Kidney (tissue), 13 donors: ENCODE measurements at regions not wholly inside any gene's neighbourhood (a gene's known extent, or its start where the extent isn't known, plus 50 kb on each side); places are given as distances from the start of the nearest gene placed in this dataset.

Source experiments
- DNase-seq, 5 donors: peaks; one replicate each; pipeline ENCODE4 v3.0.0-alpha.2; 2013 to 2020
- FAIRE-seq: peaks from 2 replicates; lab custom pipeline; 2012; peaks lifted over from hg19 to GRCh38; lab: Jason Lieb, UNC
- H3K27ac ChIP-seq, 2 donors: one replicate each; pipeline ENCODE4 v1.7.0; 2013; ENCODE audit warnings: low read depth in 2 of 2, low read length in 2 of 2, inconsistent platforms in 1 of 2
- H3K27me3 ChIP-seq: one replicate; pipeline ENCODE4 v1.7.1; 2013; ENCODE audit warnings: low read length, inconsistent platforms; ENCODE audit not compliant: control insufficient read depth, insufficient read depth
- H3K36me3 ChIP-seq, 3 donors: one replicate each; pipeline versions ENCODE4 v1.7.0 to v1.7.1; 2013; ENCODE audit warnings: low read length in 3 of 3, control low read depth in 1 of 3, inconsistent platforms in 1 of 3; ENCODE audit not compliant: insufficient read depth in 3 of 3, control insufficient read depth in 2 of 3
- H3K4me1 ChIP-seq, 3 donors: one replicate each; pipeline versions ENCODE4 v1.7.0 to v1.7.1; 2013; ENCODE audit warnings: low read length in 3 of 3, inconsistent platforms in 1 of 3, low read depth in 1 of 3; ENCODE audit not compliant: control insufficient read depth in 2 of 3, insufficient read depth in 2 of 3
- H3K4me3 ChIP-seq, 3 donors: one replicate each; pipeline versions ENCODE4 v1.7.0 to v1.8.1; 2013; ENCODE audit warnings: low read length in 3 of 3, control low read depth in 1 of 3, inconsistent platforms in 1 of 3
- H3K9ac ChIP-seq, 3 donors: one replicate each; pipeline versions ENCODE4 v1.7.0 to v1.7.1; 2013; ENCODE audit warnings: low read length in 3 of 3, control low read depth in 1 of 3, inconsistent platforms in 1 of 3
- H3K9me3 ChIP-seq, 3 donors: one replicate each; pipeline versions ENCODE4 v1.7.0 to v1.7.1; 2013; ENCODE audit warnings: low read length in 3 of 3, control low read depth in 1 of 3, inconsistent platforms in 1 of 3; ENCODE audit not compliant: control insufficient read depth in 2 of 3, insufficient read depth in 1 of 3
- intact Hi-C: fragments of 100-400 bp; cut with DNase I; formaldehyde crosslinking; loops from one replicate; pipeline ENCODE4 v1.11.1; 2022
- TF ChIP-seq, protein P1 (sequence below): IDR thresholded peaks from 3 replicates; pipeline ENCODE4 v1.5.1; 2012; ENCODE audit warnings: mild to moderate bottlenecking, moderate library complexity, borderline replicate concordance; ENCODE audit not compliant: insufficient read depth; ENCODE audit errors: extremely low read depth
- donor health status: control.
- donor health status: control.
- donor health status: control.
- donor health status: control.
- donor health status: control.
- donor health status: DM: yes; HTN: yes; CAD: no.
- donor health status: Normal renal cell carcinoma (clear cell type).

- no peaks in the 10 kb centered on the region for H3K36me3 ChIP-seq
- no peak for DNase-seq
- no peaks in the 10 kb centered on the region for H3K4me1 ChIP-seq
- no peak for FAIRE-seq
- H3K27me3 ChIP-seq = no peaks in the 10 kb centered on the region
- no peaks in the 10 kb centered on the region for H3K9me3 ChIP-seq
- H3K9ac ChIP-seq = no peak overlapping the region
- intact Hi-C loops = no loop called here
- H3K27ac ChIP-seq = no peak overlapping the region
- no peak overlapping the region for H3K4me3 ChIP-seq
- TF ChIP-seq, protein P1, sequence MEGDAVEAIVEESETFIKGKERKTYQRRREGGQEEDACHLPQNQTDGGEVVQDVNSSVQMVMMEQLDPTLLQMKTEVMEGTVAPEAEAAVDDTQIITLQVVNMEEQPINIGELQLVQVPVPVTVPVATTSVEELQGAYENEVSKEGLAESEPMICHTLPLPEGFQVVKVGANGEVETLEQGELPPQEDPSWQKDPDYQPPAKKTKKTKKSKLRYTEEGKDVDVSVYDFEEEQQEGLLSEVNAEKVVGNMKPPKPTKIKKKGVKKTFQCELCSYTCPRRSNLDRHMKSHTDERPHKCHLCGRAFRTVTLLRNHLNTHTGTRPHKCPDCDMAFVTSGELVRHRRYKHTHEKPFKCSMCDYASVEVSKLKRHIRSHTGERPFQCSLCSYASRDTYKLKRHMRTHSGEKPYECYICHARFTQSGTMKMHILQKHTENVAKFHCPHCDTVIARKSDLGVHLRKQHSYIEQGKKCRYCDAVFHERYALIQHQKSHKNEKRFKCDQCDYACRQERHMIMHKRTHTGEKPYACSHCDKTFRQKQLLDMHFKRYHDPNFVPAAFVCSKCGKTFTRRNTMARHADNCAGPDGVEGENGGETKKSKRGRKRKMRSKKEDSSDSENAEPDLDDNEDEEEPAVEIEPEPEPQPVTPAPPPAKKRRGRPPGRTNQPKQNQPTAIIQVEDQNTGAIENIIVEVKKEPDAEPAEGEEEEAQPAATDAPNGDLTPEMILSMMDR = no peak
Measured at GRCh38 chr12:42673535-42673934, 84.0 kb upstream of the PRICKLE1 start.

- no peak for FAIRE-seq
- intact Hi-C loops = no loop called here
Measured at GRCh38 chr12:42670719-42671118, 81.2 kb upstream of the PRICKLE1 start.

DNA sequence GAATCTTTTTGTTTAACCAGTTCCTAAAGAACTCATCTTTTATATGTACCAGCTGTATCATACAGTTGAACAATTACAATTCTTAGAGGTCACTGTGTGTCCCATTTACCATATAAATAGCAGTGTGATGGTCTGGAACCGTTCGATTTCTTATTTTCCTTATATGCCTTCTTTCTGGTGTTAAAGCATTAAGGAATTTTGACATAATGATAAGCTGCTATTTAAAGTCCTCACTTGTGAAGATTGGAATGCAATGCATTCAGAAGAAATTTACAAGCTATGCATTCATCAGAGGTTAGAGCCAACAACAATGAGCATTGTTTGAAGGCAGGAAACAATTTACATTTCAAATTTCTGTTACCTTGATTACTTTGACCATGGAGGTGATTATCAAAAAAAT lies 80.0 kb upstream of the PRICKLE1 start:
- Histone ChIP-seq H3K27me3 (no peaks in the 10 kb centered on the region), H3K36me3 (no peaks in the 10 kb centered on the region), H3K9ac (no peak overlapping the region), H3K4me1 (no peaks in the 10 kb centered on the region), H3K4me3 (no peak overlapping the region), H3K27ac (no peak overlapping the region), H3K9me3 (no peaks in the 10 kb centered on the region)
- DNase-seq (peak in 1 of 5 donors; percentile 22), FAIRE-seq (no peak)
- TF ChIP-seq, protein P1 = no peak
- intact Hi-C loops = no loop called here

More at GRCh38 chr12:42670719-42671118, 81.2 kb upstream of the PRICKLE1 start:
- H3K9me3 ChIP-seq = no peaks in the 10 kb centered on the region
- TF ChIP-seq, protein P1 = no peak
- H3K27ac ChIP-seq = no peak overlapping the region
- DNase-seq = no peak
- H3K4me3 ChIP-seq = no peak overlapping the region
- H3K9ac ChIP-seq = no peak overlapping the region
- H3K36me3 ChIP-seq = no peaks in the 10 kb centered on the region
- H3K27me3 ChIP-seq = no peaks in the 10 kb centered on the region
- H3K4me1 ChIP-seq = no peaks in the 10 kb centered on the region

- H3K9me3 ChIP-seq = no peaks in the 10 kb centered on the region
- DNase-seq (no peak), FAIRE-seq (no peak)
- H3K4me1 ChIP-seq = no peaks in the 10 kb centered on the region
- TF ChIP-seq, protein P1 = no peak
- no peak overlapping the region for H3K4me3 ChIP-seq
- H3K27me3 ChIP-seq = no peaks in the 10 kb centered on the region
- H3K36me3 ChIP-seq = no peaks in the 10 kb centered on the region
- no peak overlapping the region for H3K27ac ChIP-seq
- H3K9ac ChIP-seq = no peak overlapping the region
- intact Hi-C loops = no loop called here
Measured at GRCh38 chr12:42666671-42667243, 77.2 kb upstream of the PRICKLE1 start.
